GM12892 (cell line): ENCODE measurements at regions not wholly inside any gene's neighbourhood (a gene's known extent, or its start where the extent isn't known, plus 50 kb on each side); places are given as distances from the start of the nearest gene placed in this dataset.

Experiments used
- DNase-seq: peaks from one replicate; pipeline ENCODE4 v3.0.0; 2011; ENCODE audit not compliant: insufficient read length
- FAIRE-seq: peaks from 2 replicates; lab custom pipeline; 2011; peaks lifted over from hg19 to GRCh38; lab: Jason Lieb, UNC
- POLR2A ChIP-seq: IDR thresholded peaks from 2 replicates; pipeline ENCODE4 v1.6.1; 2011; ENCODE audit warnings: low read depth, low read length, control low read depth
- POLR2AphosphoS5 ChIP-seq: IDR thresholded peaks from 2 replicates; pipeline ENCODE4 v1.6.1; 2011; ENCODE audit warnings: low read depth, low read length, control low read depth
- TAF1 ChIP-seq: IDR thresholded peaks from 2 replicates; pipeline ENCODE4 v1.6.1; 2011; ENCODE audit warnings: low read depth, mild to moderate bottlenecking, control low read depth, low read length, borderline replicate concordance

DNA sequence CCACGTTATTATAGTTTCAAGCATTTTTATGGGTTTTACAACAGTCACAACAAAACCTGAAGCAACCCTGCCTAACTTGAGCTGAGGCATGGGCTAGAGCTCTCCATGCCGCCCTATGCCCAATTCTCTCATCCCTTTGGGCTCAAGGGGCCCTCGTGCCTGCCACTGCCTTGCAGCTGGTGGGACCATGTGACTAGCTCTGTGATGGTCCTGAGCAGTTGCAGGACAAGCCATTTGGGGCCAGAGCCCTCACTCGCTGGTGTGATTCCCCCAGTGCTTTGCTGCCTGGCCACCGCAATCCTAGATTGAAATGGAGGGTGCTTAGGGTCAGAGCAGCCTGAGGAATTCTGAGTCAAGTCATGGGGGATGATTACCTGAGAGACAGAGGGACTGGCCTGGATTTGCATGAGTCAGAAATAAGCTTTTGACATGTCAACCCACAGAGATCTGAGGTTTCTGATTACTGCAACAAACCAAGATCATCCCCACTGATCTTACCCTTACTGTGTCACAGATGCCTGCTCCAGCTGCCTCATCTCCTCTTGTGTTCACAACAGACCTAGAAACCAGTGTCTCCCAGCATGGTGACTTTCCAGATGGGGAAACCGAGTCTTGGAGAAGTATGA, 323.7 kb downstream of the BRD1 start:
- FAIRE-seq (no peak), DNase-seq (no peak)
- TF ChIP-seq TAF1 (no peak), POLR2AphosphoS5 (no peak), POLR2A (no peak)

DNA sequence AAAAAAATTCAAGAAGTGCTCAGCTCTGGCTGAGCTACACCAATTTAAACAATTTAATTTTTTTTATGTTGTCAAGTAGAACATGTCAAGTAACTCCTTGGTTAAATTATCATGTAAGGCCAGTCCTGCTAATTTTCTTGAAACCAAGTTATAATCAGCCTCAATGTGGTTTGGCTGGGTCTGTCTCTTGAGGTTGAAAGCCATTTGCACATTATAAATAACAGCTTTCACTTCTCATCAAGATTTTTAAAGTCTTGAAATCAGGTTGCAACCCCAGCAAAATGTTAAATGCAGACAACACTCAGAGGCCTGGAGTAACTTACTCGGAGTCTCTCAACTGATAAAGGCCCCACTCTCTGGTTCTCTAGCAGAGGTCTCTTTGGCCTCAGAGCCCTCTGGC, 324.4 kb downstream of the BRD1 start:
- TF ChIP-seq TAF1 = no peak
- TF ChIP-seq POLR2AphosphoS5 = no peak
- TF ChIP-seq POLR2A = no peak
- no peak for FAIRE-seq

DNA sequence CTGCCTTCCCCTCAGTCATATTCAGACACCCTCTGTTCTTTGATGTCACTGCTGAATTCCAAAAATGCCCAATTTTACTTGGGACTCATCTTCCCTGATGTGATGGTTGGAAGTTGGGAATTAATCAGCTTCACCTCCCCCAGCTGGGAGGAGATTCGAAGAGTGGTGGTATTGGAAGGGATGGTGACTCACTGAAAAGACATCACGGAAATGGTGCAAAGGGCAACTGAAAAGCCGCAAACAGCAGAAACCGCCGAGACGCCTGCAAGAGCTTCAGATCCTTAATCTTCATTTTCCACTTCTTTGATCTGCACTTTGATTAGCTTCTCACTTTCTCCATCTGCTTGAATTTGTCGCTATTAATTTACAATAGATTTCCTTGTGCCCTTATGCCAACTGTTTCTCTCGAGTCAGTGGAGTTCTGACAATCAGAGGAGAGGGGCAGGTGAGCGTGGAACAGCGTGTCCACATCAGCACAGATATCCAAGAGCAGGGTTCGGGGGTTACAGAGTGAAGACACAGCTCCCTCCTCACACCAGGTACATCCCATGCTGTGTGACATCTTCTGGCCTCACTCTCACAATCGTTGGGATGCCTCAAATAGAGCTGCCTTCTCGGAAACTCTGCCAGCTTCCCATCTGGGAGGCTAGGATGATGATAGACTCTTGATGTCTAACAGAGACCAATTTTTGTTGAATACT, 325.4 kb downstream of the BRD1 start:
- TF ChIP-seq TAF1 (no peak), POLR2A (no peak), POLR2AphosphoS5 (no peak)
- FAIRE-seq (no peak), DNase-seq (no peak)

More for the DNA sequence above, 324.4 kb downstream of the BRD1 start:
- DNase-seq = no peak

DNA sequence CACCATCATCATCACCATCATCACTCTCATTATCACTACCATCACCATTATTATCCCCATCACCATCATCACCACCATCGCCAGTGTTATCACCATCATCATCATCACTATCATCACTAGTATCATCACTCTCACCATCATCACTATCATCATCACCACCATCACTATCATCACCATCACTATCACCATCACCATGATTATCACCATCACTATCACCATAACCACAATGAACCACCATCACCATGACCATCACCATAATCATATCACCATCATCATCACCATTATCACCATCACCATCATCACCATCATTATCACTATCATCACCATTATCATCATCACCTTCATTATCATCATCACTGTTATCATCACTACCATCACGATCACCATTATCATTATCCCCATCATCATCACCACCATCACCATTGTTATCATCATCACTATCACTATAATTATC, 326.7 kb downstream of the BRD1 start:
- FAIRE-seq (no peak), DNase-seq (no peak)
- TF ChIP-seq POLR2AphosphoS5 (no peak), POLR2A (no peak)

DNA sequence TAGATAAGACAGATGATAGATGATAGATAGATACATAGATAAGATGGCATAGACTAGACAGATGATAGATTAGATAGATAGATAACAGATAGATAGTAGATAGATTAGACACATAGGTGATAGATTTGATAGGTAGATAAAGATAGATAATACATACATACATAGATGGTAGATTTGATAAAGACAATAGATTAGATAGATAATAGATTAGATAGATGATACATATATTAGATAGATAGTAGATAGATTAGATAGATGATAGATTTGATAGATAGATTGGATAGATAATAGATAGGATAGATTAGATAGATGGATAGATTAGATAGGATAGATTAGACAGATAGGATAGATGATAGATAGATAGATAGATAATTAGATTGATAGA, 327.6 kb downstream of the BRD1 start:
- TF ChIP-seq TAF1 = no peak
- no peak for TF ChIP-seq POLR2A
- no peak for TF ChIP-seq POLR2AphosphoS5
- FAIRE-seq (no peak), DNase-seq (no peak)

DNA sequence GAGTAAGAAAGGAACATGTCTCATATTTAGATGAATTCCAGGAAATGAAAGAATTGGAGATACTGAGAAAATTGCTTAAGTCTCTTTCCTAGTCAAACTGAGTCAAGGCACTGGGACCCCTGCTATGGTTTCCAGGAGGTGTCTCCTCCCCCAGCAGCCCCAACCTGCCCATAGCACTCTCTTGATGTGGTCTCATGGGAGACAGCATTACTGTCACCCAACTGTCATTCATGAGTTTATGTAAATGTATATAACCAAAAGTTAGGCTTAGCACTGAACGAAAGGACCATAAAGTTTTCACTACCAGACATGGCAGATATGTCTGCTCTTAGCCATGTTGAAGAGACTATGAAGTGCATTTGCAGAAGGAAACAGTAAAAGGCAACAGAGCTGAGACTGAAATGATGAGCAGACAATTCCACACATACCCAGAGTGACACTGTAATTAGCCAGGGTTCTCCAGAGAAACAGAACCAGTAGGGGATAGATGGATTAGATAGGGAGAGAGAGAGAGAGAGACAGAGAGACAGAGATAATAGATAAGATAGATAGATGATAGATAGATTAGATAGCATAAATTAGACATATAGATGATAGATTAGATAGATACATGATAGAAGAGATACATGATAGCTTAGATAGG, 328.1 kb downstream of the BRD1 start:
- FAIRE-seq (no peak), DNase-seq (no peak)
- TF ChIP-seq POLR2A (no peak), TAF1 (no peak), POLR2AphosphoS5 (no peak)

DNA sequence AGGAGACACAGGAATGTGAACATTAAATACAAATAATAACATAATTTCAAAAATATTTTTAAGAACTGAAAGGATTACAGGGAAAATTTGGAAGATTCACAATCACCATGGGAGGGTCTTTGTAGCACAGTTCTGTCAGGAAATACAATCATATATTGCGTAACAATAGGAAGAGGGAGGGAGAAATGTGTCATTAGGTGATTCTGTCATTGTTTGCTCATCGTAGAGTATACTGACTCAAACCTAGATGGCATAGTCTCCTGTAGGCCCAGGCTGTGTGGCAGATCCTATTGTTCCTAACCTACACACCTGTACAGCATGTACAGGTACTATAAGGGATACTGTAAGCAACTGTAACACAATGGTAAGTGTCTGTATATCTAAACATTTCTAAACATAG, 330.4 kb downstream of the BRD1 start:
- DNase-seq = no peak
- FAIRE-seq = no peak

DNA sequence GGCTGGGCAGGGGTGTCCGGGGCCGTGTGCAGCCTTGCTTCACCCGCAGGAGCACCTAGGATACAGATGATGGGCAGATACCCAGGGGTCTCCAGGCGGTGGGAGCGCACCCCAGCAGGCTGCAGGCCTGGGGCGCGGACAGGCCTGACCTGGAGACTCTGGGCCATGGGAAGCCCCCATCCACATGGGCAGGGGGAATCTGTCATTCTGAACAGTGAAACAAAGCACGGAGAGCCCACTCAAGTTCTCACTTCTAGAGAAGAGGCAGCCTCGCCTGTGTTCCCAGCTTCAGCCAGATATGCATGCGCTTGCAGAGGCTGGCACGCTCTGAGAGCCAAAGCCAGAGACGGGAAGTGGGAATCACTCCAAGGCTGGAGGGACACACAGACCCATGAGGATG, 333.1 kb downstream of the BRD1 start:
- TF ChIP-seq TAF1 = no peak
- TF ChIP-seq POLR2A = no peak
- no peak for TF ChIP-seq POLR2AphosphoS5
- FAIRE-seq = no peak

More for the DNA sequence above, 330.4 kb downstream of the BRD1 start:
- no peak for TF ChIP-seq POLR2AphosphoS5

DNA sequence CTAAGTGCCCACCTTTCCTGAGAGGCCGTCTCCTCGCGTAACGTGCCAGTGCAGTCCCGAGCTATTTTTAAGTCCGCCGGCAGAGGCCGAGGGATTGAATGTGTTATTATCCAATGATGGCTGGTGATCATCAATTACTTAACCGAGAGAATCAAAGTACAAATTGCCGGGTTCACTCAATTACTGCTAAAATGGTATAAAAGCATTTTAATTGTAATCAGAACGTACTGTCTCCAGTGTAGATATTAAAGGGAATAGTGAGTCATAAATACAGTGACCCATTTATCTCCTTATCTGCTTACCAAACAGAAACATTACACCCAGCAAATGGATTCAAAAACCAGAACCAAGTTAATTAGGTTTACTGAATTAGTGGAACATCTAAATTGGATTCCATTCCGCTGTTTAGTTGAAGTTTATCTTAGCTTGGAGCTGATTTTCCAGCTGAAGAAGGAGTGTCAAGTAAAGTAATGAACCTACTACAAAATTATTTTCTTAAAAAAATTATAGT, 334.9 kb downstream of the BRD1 start:
- TF ChIP-seq TAF1 (no peak), POLR2A (no peak), POLR2AphosphoS5 (no peak)
- FAIRE-seq (no peak), DNase-seq (no peak)

More for the DNA sequence above, 333.1 kb downstream of the BRD1 start:
- no peak for DNase-seq

DNA sequence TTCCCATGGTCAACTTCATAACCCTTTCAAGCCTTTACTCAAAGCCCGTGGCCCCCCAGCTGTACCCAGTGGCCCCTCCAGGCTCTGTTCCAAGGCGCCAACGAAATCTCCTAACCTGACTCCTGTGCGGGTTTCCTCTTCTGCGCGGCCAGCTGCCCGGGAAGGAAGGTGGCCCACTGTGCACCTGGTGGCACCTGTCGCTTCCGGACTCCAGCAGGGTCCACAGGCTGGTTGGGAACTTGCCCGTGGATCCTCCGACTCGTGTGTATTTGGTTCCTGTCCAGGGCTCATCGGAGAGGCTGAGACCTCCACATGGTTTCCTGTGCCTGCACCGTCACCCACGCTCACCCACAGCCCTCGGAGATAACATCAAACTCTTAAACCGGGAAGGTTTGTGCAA, 335.4 kb downstream of the BRD1 start:
- FAIRE-seq (no peak), DNase-seq (no peak)
- TF ChIP-seq POLR2A (no peak), POLR2AphosphoS5 (no peak), TAF1 (no peak)

DNA sequence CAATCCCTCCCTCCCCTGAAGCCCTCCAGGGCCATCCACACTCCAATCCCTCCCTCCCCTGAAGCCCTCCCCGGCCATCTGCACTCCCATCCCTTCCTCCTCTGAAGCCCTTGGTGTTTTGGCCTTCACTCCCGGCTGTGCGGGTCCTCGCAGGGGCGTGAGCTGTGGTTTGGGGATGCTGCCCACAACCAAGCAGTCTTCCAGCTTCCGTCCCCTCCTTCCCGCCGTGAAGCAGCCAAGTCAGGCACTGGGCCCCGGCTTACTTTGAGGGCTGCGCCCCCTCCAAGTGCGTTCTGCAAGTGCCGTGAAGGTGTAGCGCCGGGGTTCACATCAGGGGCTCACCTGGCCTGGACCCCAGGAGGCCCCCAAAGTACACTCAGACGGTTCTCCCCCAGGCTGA, 335.9 kb downstream of the BRD1 start:
- no peak for TF ChIP-seq POLR2A
- no peak for TF ChIP-seq TAF1
- TF ChIP-seq POLR2AphosphoS5 = no peak
- FAIRE-seq (no peak), DNase-seq (no peak)
